Small intestine (tissue), 7 donors: ENCODE measurements at regions not wholly inside any gene's neighbourhood (a gene's known extent, or its start where the extent isn't known, plus 50 kb on each side); places are given as distances from the start of the nearest gene placed in this dataset.

Source experiments
- DNase-seq, 2 donors: peaks; one replicate each; pipeline versions ENCODE4 v3.0.0 to v3.0.0-alpha.2; 2013
- FAIRE-seq: peaks from 2 replicates; lab custom pipeline; 2012; peaks lifted over from hg19 to GRCh38; lab: Jason Lieb, UNC
- H3K27ac ChIP-seq, 3 donors: one replicate each; pipeline ENCODE4 v1.5.1; 2013; ENCODE audit warnings: low read length in 2 of 3, mild to moderate bottlenecking in 2 of 3, control low read depth in 1 of 3, inconsistent platforms in 1 of 3, low read depth in 1 of 3, moderate library complexity in 1 of 3
- H3K27me3 ChIP-seq, 3 donors: one replicate each; pipeline ENCODE4 v1.6.1; 2013; ENCODE audit warnings: low read length in 3 of 3, inconsistent platforms in 1 of 3; ENCODE audit not compliant: control insufficient read depth in 3 of 3, insufficient read depth in 3 of 3
- H3K36me3 ChIP-seq, 3 donors: one replicate each; pipeline ENCODE4 v1.6.1; 2013; ENCODE audit warnings: low read length in 3 of 3, inconsistent platforms in 1 of 3, low read depth in 1 of 3, mild to moderate bottlenecking in 1 of 3, moderate library complexity in 1 of 3; ENCODE audit not compliant: control insufficient read depth in 3 of 3, insufficient read depth in 2 of 3
- H3K4me1 ChIP-seq, 3 donors: one replicate each; pipeline ENCODE4 v1.6.1; 2013; ENCODE audit warnings: low read length in 2 of 3, inconsistent platforms in 1 of 3, low read depth in 1 of 3, mild to moderate bottlenecking in 1 of 3, moderate library complexity in 1 of 3; ENCODE audit not compliant: control insufficient read depth in 3 of 3, insufficient read depth in 2 of 3
- H3K4me3 ChIP-seq, 3 donors: one replicate each; pipeline ENCODE4 v1.5.1; 2013; ENCODE audit warnings: low read length in 3 of 3, control low read depth in 1 of 3, inconsistent platforms in 1 of 3, low read depth in 1 of 3, mild to moderate bottlenecking in 1 of 3, moderate library complexity in 1 of 3
- H3K9me3 ChIP-seq, 2 donors: one replicate each; pipeline ENCODE4 v1.6.1; 2013; ENCODE audit warnings: low read depth in 1 of 2, low read length in 1 of 2; ENCODE audit not compliant: control insufficient read depth in 2 of 2, insufficient read depth in 1 of 2
- WGBS, 3 donors: extraction: QIAGEN DNeasy Blood & Tissue Kit; methylation state at CpG; one replicate each; pipeline ENCODE4 v1.1.7; 2013; 5-methylcytosine and 5-hydroxymethylcytosine counted together
- donor health status: healthy with polysubstance abuse.
- donor health status: control.
- donor health status: control.
- donor health status: Bipolar disorder and iron deficiency.
- donor health status: healthy.

DNA sequence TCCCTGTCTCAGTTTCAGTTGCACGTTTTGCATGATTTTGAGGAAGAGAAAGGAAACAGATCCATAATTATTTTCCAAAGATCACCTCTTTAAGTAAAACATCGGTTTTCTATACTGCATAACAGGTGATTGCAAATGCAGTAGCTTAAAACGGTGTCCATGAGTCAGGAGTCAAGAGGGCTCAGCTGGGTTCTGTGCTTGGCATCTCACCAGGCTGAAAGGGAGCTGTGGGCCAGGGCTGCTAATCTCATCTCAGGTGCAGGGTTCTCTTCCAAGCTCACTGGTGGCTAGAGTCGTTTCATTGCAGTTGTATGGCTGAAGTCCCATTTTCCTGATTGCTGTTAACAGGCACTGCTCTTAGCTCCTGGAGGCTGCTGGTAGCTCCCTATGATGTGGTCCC, 57.0 kb upstream of the PRKCQ start:
- no peaks in the 10 kb centered on the region for H3K9me3 ChIP-seq
- WGBS, 3 donors: 60 to 76% (median 66%) methylated on average over 4 of the region's 4 CpGs
- H3K27ac ChIP-seq: no peak overlapping the region
- no peak overlapping the region for H3K4me3 ChIP-seq
- H3K27me3 ChIP-seq: peaks cover 0 to 2% (median 0%) of the 10 kb centered on the region in 3 donors
- DNase-seq (no peak), FAIRE-seq (no peak)
- H3K36me3 ChIP-seq: no peaks in the 10 kb centered on the region
- H3K4me1 ChIP-seq: no peaks in the 10 kb centered on the region

DNA sequence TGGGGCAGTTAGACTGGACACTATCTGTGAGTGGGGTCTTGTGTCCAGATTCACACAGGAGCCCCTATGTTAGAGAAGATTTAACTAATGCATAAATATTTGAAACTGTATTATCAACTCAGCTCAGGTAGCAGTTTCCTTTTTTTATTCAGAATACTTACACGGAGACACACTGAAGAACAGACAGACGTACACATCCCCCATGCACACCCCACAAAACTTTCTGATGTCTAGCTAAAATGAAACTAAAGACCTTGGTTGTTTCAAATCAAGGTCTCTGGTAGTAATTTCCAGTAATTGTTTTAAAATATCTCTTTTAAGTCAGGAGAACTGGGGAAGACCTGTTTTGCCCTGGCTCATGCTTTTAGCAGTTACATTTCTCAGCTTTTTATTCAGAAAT, 55.7 kb upstream of the PRKCQ start:
- no peaks in the 10 kb centered on the region for H3K4me1 ChIP-seq
- no peaks in the 10 kb centered on the region for H3K27me3 ChIP-seq
- DNase-seq: no peak
- 61 to 78% (median 74%) methylated on average over 2 of the region's 2 CpGs for WGBS, 3 donors
- no peaks in the 10 kb centered on the region for H3K9me3 ChIP-seq
- H3K4me3 ChIP-seq: no peak overlapping the region
- FAIRE-seq: no peak
- H3K27ac ChIP-seq: no peak overlapping the region
- no peaks in the 10 kb centered on the region for H3K36me3 ChIP-seq
